GM12892 (cell line): ENCODE measurements at regions not wholly inside any gene's neighbourhood (a gene's known extent, or its start where the extent isn't known, plus 50 kb on each side); places are given as distances from the start of the nearest gene placed in this dataset.

Source experiments
- POLR2AphosphoS5 ChIP-seq: IDR thresholded peaks from 2 replicates; pipeline ENCODE4 v1.6.1; 2011; ENCODE audit warnings: low read depth, low read length, control low read depth
- TAF1 ChIP-seq: IDR thresholded peaks from 2 replicates; pipeline ENCODE4 v1.6.1; 2011; ENCODE audit warnings: low read depth, mild to moderate bottlenecking, control low read depth, low read length, borderline replicate concordance

- no peak for TF ChIP-seq POLR2AphosphoS5
- TF ChIP-seq TAF1 = no peak
Observed at GRCh38 chr16:65224471-65224870, 102.6 kb upstream of the CDH11 start.
